ENCODE measurements at regions not wholly inside any gene's neighbourhood (a gene's known extent, or its start where the extent isn't known, plus 50 kb on each side); places are given as distances from the start of the nearest gene placed in this dataset.

- 0 out of 2 replicates have a peak, but pooled peaks have one; percentile 12 for TF ChIP-seq ZBTB38 (CRISPR knock-in tag; IDR thresholded peaks at IDR 0.05)
- TF ChIP-seq ZNF576 (CRISPR knock-in tag; IDR thresholded peaks at IDR 0.05) = no peak
- TF ChIP-seq PHF21A (CRISPR knock-in tag; IDR thresholded peaks at IDR 0.05) = 0 out of 2 replicates have a peak, but pooled peaks have one; percentile 15
- TF ChIP-seq ZNF329 (CRISPR knock-in tag; IDR thresholded peaks at IDR 0.05; ENCODE audit: low read depth) = no peak
- TF ChIP-seq ZBTB33 (CRISPR knock-in tag; IDR thresholded peaks at IDR 0.05) = peak; percentile 53
- no peak for TF ChIP-seq ZNF317 (CRISPR knock-in tag; IDR thresholded peaks at IDR 0.05)
- 0 out of 2 replicates have a peak, but pooled peaks have one; percentile 38 for TF ChIP-seq ZNF749 (CRISPR knock-in tag; IDR thresholded peaks at IDR 0.05; ENCODE audit: borderline replicate concordance)
- peak; percentile 21; the same call in 1 of the 2 replicates for TF ChIP-seq ZNF644 (CRISPR knock-in tag; IDR thresholded peaks at IDR 0.05; ENCODE audit: low read depth)
These were observed 132.9 kb downstream of the RASSF10 start (continued) for GRCh38 chr11:13141731-13142709.

Measured in HepG2 (cell line).